HG03175 (cell line): ENCODE measurements at regions not wholly inside any gene's neighbourhood (a gene's known extent, or its start where the extent isn't known, plus 50 kb on each side); places are given as distances from the start of the nearest gene placed in this dataset.

ENCODE experiments used
- ATAC-seq: cut with Tn5 transposase; IDR thresholded peaks from one replicate; pipeline ENCODE4 v1.9.1; 2021; ENCODE audit warnings: mild to moderate bottlenecking, moderate library complexity; ENCODE audit not compliant: unreplicated experiment

DNA sequence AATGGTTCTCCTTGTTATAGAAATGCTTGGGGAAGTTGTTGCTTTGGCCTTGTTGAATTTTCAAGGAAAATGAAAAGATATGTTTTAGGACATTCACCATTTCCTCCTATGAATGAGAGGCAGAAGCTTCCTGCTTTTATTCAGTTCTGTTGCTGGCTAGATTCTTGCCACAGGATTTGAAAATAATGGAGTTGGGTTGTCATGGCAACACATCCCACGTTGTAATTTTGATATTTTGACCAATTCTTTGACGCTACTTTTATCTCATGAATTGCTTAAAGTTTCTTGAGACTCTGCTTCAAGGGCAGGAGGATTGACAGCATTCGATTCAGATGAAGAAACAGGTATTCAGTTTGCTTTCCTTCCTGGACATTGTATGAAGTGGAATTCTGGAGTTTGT is 331.5 kb downstream of the PRDM2 start:
- ATAC-seq = no peak

DNA sequence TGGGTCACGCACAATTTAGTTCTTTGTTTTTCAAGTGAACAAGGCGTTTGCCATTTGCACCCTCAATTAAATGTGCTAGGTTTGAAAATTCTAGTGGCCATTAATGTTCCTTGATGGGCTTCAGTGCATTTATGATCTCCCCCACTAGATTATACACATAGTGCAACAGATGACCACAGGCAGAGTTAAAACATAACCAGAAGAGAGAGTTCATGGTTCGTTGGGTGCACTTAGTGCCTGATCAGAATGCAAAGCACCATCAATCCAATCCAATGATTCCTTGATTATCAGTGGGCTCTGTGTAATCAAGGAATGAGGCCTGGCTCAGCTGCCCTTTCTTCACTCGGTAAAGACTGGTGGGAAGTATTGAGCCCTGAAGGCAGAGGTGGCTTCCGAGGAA is 334.5 kb downstream of the PRDM2 start:
- no peak for ATAC-seq

DNA sequence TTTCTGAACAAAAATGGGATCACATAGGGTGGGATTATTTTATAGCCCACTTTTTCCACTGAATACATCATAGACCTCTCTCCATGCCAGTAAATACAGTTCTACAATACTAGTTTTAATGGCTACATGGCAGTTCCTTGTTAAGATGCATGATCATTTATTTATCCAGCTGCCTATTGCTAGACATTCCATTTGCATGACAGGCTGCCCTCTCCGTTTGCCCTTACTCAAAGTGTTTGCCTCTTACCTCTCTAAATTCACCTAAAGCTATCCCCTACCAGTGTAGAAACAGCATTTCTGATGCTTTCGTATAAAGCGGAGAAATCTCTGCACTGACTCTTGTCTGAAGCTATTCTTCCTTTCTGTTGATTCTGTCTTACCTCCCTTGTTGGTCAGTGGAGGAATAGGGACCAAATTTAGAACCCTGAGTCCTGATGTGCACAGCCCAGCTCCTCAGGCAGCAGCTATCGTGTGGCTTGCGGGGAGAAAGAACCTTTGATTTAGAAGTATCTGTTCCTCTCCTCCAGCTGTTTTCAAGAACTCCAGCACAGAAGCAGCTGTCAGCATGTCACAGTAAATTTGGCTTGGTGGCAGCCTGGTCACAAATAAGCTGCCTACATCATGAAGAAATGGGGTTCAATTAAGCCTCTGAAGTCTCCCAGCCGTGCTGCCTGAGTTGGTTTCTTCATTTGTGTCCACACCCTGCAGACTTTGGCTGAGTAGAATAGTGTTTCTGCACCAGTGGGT is 337.3 kb downstream of the PRDM2 start:
- no peak for ATAC-seq

DNA sequence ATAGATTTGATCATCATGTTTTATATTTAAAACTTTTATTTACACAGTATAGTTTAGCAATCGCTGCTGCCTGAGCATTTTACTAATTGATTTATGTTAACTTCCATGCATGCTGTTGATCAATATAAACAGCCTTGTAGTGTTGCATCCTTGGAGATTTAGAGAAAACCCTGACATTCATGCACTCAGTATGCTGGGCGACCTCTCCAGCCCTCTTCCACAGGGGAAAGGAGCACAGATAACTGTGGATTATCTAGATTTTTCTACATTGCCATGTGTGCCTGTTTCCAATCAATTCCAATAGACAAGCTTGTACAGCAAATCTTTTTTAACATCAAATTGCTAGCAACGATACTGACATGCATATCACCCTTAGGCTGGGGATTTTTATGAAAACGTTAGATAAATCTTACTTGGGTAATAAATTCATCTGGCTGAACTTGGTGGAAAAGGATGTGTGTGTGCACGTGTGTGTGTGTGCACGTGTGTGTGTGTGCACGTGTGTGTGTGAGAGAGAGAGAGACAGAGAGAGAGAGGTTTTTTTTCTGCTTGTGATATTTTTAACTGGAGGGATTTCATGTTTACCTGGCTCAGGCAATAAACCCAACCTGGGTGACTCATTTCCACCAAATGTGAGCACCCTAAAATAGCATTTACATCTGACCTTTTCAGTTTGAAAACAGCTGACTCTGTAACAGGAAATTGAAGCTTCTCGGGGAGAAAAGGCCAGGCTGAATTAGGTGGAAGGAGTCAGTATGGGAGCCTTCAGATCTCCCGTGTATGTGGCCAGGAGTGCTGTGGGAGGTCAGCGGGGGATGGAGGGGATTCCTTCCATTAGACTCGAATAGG is 339.8 kb downstream of the PRDM2 start:
- ATAC-seq = no peak

DNA sequence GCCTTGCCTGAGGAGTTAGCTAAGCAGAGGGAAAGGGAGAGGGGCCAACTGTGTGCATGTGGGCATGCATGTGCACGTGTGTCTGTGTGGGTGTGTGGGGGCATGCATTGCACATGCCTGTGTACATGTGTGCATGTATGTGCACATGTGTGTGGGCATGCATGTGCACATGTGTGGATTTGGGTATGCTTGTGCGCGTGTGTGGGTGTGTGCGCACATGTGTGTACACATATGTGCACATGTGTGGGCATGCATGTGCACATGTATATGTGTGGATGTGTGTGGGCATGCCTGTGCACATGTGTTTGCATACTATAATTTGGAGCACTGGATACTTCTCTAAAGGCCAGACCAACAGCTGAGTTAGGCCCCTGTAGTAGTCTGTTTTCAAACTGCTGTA is 350.0 kb downstream of the PRDM2 start:
- no peak for ATAC-seq

DNA sequence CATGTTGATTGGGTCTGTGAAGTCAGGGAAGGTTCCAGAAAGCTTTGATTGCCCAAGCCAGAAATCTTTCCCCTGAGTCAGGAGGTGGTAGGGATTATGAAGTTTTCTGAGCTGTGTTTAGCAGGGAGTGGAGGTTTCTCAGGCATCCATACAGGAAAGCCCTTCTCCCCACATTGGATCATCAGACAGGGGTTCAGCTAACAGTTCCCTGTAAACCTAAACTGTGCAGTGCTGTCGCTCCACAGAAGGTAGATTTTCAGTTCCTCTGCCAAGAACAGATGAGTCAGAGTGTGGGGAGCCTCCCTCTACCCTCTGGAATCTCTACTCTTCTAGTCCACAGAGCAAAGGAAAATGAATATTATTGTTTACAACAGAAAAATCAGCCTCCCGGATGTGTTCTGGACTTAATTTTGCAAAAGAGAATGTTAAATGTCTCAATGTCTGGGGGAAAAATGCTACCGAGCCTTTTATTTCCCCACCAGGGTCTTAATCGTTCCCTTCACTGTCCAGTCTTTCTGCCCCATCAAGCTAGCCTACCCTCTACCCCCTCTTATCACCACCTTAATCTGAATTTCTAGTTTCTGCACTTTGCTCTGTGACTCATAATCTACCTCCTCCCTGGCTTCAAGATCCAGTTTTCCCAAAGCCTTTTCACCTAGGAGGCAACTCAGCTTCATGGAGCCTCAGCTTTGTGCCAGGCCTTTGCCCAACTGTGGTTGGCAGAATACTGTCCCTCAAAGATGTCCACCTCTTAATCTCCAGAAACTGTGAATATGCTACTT is 355.6 kb downstream of the PRDM2 start:
- no peak for ATAC-seq

DNA sequence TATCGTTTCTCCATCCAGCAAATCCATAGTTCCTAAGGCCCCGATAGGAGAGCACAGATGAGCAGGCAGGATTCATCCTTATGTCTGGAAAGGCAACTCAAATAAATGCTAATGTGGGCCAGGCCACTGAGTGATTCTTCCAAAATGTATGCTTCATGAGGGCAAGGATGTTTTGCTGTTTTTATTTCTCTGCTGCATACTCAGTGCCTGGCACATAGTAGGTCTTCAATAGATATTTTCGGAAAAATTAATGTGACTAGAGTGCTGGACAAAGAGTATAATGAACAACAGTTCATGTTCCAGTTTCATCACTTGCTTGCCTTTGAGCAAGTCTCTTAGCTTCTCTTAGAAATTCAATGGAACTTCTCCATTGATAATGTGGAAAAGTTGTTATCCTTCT is 357.7 kb downstream of the PRDM2 start:
- no peak for ATAC-seq

DNA sequence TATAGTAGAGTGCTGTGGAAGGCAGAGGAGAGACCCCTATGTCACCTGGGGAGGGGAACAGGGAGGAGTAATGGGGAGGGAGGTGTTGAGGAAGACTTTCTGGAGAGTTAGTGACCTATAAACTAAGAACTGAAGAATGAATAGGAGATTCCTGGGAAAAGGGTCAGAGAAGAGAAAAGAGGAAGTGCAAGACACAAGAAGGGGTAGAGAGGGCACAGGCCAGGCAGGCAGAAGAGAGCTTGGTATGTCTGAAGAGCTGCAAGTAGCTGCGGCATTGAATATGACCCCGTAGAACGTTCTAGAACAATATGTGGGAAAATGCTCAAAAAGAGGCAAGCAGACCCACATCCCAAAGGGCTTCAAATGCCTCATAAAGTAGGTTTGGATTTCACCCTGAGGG is 361.2 kb downstream of the PRDM2 start:
- no peak for ATAC-seq

DNA sequence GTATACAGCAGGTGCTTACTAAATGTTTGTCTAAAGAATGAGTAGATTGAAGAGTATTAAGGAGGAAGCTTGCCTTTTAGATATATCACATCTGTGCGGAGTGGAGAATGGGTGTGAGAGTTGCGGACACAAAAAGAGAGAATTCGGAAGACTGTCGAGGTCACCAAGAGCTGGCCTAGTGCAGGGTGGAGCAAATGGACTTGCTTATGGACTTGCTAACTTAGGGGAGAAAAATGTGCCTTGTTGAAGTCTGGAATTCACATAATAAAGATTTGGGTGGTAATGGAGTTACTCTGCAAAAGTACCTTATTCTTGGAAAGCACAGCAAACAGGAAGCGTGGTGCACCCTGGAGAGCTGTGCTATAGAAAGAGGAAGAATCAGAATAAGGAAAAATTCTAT is 361.7 kb downstream of the PRDM2 start:
- ATAC-seq = no peak

DNA sequence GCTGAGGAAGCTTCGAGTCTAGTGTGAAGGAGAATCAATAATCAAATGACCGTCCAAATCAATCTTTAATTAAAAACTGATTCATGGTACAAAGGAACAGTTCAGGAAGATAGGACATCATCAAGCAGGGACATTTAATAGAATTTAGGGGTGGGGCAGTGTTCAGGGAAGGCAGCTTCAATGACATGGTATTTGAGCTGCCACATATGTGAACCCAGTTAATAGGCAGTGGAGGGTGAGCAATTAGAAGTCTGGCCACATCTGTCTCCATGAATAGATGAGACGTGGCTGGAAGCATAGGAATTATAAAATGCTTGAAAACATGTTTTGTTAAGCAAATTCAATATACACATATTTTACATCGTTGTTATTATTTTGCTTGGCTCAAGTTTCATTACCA is 362.7 kb downstream of the PRDM2 start:
- no peak for ATAC-seq

DNA sequence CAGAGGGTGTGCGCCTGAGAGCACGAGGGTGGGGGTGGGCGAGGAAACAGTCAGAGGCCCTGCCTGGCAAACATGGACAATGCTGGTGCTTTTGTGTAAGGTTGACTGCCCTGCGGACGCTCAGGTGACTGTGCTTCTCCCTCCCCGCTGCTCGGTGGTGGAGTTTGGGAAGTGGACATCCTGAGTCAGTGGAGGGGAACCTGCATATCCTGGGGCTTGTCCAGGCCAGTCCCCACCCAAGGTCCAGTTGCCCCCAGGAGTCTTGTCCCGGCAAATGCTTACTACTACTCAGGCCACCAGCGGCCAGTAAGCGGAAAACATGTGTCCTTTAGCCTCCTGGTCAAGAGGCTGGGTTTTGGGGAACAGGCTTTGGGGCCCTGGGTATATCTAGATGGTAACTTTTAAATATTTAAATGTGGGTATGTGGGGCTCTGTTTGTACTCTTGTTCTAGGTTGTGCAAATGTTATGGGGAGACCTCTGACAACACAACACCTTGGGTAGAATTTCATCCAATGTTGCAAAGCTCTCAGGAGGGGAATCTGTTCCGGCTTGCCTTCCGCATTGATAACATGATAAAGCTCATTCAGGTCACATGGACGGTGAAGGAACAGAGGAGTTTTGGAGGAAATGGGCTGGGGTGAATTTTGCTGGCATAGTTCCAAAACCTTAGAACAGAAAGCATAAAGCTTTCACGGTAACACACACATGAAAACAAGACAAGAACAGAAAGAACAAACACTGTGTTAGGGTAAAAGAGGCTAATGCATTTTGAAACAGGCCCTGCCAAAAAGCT is 364.9 kb downstream of the PRDM2 start:
- no peak for ATAC-seq

DNA sequence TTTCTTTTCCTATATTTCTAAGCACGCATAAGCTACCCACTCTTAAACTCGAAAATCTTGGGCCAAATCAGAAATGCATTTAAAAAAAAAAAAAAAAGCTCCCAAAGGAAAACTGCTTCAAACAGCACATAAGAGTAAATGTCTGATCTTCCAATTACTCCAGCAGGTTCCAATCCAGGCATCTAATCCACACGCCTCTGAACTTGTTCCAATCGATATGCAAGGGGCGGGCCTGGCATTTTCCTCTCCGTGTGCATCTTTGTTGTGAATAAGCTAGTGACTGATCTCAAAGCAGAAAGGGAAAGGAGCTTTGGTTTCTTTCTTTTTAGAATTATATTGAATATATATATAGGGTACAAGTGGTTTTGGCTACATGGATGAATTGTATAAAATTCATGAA is 365.5 kb downstream of the PRDM2 start:
- no peak for ATAC-seq

DNA sequence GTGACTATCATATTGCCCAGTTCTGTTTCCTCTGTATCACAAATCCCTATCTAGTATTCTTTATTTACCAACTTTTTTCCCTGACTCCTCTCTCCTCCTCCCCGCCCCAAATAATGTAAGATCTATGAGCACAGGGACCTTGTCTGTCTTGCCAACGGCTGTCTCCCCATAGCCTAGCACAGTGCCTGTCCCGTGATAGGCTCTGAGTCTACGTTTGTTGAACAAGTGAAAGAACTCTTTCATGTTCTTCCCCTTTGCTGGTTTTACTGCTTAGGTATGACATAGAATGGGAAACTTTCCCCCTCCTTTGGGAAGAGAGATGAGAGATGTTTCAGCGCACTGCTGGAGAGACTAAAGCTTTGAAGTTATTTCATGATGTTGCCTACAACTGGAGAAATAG is 367.0 kb downstream of the PRDM2 start:
- no peak for ATAC-seq

DNA sequence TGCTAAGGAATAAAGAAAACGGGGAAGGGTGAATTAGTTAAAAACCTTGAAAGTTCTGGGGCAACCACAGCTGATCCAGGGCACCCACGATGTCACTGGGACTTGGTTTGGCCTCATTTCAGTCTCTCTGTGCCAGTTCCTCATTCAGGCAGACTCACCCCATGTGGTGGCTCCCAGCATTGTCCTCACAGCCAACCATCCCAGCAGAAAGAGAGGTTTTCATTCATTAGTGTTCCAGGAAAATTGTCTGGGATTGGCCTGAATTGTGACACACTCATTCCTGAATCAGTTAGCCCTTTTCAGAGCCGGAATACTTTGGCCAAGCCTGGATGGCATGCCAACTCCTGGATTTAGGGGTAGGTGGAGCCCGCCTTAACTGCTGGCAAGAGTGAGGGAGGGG is 367.7 kb downstream of the PRDM2 start:
- ATAC-seq = no peak

DNA sequence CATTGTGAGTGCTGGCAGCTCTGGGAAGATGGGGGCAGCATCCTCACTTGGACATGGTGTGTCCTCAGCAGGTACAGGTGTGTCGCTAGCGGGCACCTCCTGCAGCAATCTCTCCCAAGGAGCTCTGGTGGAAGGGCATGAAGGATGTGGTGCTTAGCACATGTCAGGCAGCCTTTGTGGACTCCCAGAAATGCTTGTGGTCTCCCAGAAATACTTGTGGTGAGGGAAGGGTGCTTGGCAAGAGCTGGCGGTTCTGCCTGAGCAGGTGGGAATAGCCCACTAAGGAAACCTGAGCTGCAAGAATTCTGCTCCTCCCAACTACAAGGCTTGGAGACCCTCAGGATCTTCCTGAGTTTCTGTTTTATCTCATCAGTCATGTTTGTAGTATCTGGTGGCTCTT is 371.6 kb downstream of the PRDM2 start:
- ATAC-seq = no peak

DNA sequence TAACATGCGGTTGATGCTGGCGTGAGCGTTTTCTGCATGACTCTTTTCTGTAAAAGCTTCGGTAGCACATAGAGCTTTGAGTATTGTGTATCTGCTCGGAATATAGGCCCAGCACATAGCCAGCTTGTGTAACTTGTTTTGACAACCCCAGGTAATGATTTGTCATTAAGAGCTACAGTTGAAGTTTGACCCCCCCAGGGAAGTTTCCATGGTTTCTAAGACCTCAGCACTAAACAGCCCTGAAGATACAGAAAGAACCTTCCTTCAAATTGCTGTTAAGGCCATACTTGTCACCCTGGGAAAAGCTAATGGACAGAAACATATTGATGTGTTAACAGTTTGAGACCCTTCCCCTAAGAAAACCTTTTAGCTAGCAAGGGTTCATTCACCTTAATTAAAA is 380.7 kb downstream of the PRDM2 start:
- no peak for ATAC-seq

DNA sequence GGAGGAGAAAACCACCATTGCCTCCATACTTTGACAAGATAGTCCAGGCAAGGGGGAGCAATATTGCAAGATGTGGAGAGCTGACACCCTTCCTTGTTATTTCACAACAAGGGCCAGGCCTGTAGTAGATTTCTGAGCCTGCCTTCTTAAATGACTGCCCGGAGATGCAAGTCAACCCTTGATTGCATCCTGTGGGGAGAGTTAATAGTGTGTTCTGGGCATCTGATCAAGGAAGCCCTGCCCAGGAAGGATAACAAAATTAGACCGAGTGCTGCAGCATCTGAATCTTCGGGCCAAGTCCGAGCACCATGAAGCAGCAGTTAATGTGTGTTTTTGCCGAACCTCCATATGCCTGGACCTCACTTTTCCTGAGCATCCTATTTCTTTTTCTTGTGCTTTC is 382.3 kb downstream of the PRDM2 start:
- no peak for ATAC-seq

DNA sequence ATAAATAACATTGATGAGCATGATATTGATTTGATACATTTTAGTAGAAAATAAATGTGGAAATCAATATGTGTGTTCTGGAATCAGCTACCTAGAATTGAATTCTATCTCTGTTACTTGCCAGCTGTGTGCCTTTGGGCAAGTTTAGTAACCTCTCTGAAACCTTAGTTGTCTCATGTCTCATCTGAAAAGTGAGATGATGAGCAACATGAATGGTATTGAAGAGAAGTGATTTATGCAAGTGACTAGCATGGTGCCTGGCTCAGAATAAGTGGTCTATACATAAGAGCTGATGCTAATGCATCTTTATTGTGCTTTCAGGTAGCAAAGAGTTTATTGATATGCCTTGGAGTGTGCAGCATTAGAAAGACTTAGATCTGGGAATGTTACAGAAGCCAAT is 383.3 kb downstream of the PRDM2 start:
- ATAC-seq = no peak

DNA sequence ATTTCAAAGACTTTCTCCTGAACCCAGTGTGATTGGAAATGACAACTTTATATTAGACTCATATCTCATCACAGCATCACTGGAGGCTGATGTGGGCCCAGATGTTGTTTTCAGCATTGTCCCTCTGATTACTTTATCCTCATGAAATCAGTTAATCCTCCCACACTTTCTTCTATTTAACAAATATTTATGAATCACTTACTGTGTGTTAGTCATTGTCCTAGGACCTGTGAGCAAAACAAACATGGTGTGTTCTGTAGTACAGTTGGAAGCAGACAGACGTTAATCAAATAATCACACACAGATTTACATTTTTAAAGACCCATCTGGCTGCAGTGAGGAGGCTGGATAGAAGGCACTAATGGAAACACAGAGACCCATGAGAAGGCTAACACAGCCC is 383.7 kb downstream of the PRDM2 start:
- ATAC-seq = no peak

DNA sequence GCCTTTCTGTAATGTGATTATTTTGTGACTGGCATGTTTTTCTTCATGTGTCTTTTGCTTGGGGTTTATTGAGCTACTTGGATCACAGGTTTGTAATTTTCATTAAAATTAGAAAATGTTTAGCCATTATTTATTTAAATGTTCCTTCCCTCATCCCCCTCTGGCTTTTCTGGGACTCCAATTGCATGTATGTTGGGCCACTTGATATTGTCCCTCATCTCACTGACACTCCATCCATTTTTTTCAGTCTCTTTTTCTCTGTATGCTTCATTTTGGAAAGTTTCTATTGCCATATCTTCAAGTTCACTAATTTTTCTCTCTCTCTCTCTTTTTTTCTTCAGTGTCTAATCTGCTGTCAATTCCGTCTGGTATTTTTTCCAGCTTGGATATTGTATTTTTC is 390.1 kb downstream of the PRDM2 start:
- no peak for ATAC-seq

DNA sequence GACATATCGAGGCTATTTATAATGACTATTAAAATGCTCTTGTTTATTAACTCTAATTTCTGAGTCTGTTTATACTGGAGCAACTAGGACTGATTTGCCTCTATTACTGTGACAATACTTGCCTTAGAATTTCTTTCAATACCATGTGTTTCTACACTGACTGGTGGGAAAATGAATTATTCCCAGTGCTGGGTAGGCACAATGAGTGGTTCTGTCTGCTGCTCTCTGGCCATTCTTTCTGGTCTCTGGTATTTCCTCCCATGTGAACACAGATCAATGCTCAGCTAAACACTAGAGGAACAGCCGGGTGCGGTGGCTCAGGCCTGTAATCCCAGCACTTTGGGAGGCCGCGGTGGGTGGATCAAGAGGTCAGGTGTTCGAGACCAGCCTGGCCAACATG is 390.5 kb downstream of the PRDM2 start:
- ATAC-seq = no peak
